Hematopoietic multipotent progenitor cell (in vitro differentiated cells): ENCODE measurements at regions not wholly inside any gene's neighbourhood (a gene's known extent, or its start where the extent isn't known, plus 50 kb on each side); places are given as distances from the start of the nearest gene placed in this dataset.
"Not testable (repeated sequence)": the region's sequence is repeated elsewhere in the genome, so short reads cannot be mapped to it uniquely, and the experiment has no call there.

Source experiments
- DNase-seq, 3 donors: peaks; one replicate each; pipeline ENCODE4 v3.0.0-alpha.2; 2011 to 2015; ENCODE audit warnings: low read depth in 2 of 3, low spot score in 2 of 3

GRCh38 chr18:14342170-14342569 lies 201.2 kb downstream of the POTEC start:
- DNase-seq, result not testable (repeated sequence)

DNA sequence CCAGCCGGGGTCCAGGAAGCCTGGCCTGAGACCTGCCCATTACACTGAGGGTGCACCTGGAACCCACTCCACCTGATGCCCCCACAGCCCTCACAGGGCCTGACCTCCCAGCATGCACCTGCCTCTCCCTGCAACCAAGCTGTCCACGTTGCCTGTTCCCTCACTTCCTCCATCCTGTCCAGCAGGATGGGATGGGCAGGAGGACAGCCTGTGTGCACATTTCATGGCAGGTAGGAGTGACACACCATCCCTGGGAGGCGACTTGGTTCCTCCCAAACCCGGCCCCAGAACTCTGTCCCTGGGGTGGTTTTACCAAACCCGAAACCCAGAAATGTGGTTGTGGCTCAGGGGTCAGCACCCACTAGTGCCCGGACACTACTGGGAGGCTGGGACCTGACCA lies 203.8 kb upstream of the ZNF519 start:
- not testable (repeated sequence) for DNase-seq

DNA sequence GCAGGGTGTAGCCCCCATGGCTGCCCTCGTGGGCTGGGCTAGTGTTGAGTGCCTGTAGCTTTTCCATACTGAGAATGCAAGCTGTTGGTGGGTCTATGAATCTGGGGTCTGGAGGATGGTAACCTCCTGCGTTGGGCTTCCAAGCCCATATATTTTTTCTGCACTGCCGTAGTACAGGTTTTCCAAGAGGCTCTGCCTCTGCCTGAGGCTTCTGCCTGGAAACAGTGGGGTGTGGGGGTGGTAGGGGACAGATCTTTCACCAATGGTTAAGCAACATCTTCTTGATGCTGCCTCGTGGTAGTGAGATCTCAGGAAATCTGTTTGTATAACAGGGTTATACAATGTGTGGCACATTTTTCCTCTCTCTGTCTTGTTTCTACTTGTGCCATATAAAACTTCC lies 189.0 kb upstream of the ZNF519 start:
- DNase-seq, result not testable (repeated sequence)

GRCh38 chr18:14301255-14301654 lies 169.0 kb upstream of the ZNF519 start:
- not testable (repeated sequence) for DNase-seq

- not testable (repeated sequence) for DNase-seq
These were observed 162.8 kb upstream of the ZNF519 start for GRCh38 chr18:14295081-14295480.

DNA sequence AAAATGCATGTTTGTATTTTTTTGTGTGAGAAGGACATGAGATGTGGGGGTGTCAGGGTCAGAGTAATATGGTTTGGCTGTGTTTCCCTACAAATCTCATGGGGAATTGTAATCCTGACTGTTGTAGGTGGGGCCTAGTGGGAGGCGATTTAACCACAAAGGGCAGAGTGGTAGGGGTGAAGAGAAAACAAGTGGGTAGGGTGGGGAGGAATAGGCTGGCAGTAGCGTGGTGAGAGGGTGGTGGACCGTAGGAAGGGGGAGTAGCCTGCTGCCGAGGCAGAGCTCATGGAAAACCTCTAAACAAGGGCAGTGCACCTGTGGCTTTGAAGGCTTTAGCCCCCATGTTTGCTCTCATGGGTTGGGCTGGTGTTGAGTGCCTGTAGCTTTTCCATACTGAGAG lies 152.8 kb upstream of the ZNF519 start:
- no peak for DNase-seq

DNA sequence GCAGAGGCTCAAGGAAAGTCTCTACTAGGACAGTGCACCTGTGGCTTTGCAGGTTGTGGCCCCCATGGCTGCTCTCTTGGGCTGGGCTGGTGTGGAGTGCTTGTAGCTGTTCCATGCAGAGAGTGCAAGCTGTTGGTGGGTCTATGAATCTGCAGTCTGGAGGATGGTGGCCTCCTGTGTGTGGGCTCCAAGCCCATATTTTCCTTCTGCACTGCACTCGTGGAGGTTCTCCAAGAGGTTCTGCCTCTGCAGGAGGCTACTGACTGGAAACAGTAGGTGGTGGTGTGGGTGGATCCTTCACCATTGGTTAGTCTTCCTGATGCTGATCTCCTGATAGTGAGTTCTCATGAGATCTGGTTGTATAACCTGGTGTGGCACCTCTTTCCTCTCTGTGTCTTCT lies 143.2 kb upstream of the ZNF519 start:
- DNase-seq, result not testable (repeated sequence)

DNA sequence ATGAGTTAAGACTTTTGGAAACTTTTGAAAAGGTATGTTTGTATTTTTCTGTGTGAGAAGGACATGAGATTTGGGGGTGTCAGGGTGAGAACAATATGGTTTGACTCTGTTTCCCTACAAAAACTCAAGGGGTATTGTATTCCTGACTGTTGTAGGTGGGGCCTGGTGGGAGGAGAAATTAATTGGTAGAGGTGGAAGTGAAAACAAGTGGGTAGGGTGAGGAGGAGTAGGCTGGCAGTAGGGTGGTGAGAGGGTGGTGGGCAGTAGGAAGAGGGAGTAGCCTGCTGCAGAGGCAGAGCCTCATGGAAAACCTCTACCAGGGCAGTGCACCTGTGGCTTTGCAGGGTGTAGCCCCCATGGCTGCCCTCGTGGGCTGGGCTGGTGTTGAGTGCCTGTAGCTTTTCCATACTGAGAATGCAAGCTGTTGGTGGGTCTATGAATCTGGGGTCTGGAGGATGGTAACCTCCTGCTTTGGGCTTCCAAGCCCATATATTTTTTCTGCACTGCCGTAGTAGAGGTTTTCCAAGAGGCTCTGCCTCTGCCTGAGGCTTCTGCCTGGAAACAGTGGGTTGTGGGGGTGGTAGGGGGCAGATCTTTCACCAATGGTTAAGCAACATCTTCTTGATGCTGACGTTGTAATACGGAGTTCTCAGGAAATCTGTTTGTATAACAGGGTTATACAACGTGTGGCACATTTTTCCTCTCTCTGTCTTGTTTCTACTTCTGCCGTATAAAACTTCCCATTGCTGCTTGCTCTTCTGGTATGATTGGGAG lies 133.6 kb upstream of the ZNF519 start:
- not testable (repeated sequence) for DNase-seq

DNA sequence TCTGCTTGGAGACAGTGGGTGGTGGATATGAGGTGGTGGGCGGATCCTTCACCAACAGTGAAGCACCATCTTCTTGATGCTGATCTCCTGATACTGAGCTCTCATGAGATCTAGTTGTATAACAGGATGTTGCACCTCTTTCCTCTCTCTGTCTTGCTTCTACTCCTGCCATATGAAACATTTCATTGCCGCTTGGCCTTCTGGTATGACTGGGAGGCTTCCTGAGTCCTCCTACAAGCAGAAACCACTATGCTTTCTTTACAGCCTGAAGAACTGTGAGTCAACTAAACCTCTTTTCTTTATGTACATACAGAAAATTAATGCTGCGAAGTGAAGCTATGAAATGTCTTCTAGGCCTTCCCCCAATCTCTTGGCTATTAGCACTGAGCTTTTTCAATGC lies 130.6 kb upstream of the ZNF519 start:
- DNase-seq, result not testable (repeated sequence)

- DNase-seq, result not testable (repeated sequence)
These were observed 117.9 kb upstream of the ZNF519 start for GRCh38 chr18:14250084-14250677.

GRCh38 chr18:14239224-14239623 lies 107.0 kb upstream of the ZNF519 start:
- DNase-seq, result not testable (repeated sequence)

DNA sequence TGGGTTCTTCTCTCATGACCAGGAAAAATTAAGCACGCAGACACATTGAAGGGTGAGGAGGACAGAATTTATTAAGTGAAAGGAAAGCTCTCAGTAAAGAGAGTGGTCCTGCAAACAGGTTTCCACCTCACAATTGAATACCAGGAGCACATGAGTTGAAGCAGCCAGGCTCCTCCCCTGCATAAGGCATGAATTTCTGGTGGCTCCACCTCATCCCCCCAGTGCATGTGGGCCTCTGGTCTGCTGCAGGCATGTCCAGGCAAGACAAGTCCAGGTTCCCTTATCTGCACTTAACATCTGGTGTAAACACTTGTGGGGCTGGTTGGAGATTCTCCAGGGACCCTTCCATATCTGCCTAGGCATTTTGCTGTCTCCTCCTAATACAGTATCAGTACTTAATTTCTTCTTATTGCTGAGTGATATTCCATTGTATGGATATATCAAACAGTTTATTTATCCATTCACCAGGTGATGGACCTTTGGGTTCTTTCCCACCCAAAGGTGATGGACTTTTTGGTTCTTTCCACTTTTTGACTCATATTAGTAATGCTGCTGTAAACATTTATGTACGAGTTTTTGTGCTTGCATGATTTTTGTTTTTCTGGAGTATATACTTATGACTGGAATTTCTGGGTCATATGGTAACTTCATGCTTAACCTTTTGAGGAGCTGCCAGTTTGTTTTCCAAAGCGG lies 104.3 kb upstream of the ZNF519 start:
- DNase-seq, result not testable (repeated sequence)

- DNase-seq, result not testable (repeated sequence)
These were observed 93.0 kb upstream of the ZNF519 start for GRCh38 chr18:14225286-14225679.

DNA sequence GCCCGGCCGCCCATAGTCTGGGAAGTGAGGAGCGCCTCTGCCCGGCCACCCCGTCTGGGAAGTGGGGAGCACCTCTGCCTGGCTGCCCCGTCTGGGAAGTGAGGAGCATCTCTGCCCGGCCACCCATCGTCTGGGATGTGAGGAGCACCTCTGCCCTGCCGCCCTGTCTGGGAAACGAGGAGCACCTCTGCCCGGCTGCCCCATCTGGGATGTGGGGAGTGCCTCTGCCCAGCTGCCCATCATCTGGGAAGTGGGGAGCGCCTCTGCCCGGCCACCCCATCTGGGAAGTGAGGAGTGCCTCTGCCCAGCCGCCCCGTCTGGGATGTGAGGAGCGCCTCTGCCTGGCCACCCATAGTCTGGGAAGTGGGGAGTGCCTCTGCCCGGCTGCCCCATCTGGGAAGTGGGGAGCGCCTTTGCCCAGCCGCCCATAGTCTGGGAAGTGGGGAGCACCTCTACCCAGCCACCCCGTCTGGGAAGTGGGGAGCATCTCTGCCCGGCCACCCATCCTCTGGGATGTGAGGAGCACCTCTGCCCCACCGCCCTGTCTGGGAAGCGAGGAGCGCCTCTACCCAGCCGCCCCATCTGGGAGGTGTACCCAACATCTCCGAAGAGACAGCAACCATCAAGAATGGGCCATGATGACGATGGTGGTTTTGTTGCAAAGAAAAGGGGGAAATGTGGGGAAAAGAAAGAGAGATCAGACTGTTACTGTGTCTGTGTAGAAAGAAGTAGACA lies 92.5 kb upstream of the ZNF519 start:
- DNase-seq, result not testable (repeated sequence)

- not testable (repeated sequence) for DNase-seq
These were observed 91.7 kb upstream of the ZNF519 start for GRCh38 chr18:14223919-14224318.

DNA sequence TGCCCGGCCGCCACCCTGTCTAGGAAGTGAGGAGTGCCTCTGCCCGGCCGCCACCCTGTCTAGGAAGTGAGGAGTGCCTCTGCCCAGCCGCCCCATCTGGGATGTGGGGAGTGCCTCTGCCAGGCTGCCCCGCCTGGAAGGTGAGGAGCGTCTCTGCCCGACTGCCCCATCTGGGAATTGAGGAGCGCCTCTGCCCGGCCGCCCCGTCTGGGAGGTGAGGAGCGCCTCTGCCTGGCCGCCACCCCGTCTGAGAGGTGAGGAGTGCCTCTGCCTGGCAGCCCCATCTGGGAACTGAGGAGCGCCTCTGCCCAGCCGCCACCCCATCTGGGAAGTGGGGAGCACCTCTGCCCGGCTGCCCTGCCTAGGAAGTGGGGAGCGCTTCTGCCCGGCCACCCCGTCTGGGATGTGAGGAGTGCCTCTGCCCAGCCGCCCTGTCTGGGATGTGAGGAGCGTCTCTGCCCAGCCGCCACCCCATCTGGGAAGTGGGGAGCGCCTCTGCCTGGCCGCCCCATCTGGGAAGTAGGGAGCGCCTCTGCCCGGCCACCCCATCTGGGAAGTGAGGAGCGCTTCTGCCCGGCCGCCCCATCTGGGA lies 91.1 kb upstream of the ZNF519 start:
- DNase-seq, result not testable (repeated sequence)

DNA sequence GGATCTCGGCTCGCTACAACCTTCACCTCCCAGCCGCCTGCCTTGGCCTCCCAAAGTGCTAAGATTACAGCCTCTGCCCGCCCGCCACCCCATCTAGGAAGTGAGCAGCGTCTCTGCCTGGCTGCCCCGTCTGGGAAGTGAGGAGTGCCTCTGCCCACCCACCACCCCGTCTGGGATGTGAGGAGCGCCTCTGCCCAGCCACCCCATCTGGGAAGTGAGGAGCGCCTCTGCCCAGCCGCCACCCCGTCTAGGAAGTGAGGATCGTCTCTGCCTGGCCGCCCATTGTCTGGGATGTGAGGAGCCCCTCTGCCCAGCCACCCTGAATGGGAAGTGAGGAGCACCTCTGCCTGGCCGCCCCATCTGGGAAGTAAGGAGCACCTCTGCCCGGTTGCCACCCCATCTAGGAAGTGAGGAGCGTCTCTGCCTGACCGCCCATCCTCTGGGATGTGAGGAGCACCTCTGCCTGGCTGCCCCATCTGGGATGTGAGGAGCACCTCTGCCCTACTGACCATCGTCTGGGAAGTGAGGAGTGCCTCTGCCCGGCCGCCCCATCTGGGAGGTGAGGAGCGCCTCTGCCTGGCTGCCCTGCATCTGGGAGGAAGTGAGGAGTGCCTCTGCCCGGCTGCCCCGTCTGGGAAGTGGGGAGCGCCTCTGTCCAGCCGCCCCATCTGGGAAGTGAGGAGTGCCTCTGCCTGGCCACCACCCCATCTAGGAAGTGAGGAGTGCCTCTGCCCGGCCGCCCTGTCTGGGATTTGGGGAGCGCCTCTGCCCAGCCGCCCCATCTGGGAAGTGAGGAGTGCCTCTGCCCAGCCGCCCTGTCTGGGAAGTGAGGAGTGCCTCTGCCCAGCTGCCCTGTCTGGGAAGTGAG lies 90.4 kb upstream of the ZNF519 start:
- not testable (repeated sequence) for DNase-seq

DNA sequence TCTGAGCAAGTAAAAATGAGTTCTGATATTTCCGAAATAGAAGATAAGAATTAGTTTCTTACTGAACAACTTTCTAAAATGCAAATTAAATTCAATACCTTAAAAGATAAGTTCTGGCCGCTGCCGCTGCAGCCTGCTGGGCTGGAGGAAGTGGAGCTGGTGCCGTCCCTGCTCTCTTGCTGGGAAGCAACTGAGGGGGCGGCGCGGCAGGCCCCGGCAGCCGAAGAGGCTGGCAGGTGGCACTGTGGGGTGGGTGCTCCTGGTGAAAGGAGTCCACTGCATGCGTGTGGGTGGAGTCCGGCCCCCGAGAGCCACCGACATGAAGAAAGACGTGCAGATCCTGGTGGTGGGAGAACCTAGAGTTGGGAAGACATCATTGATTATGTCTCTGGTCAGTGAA lies 89.5 kb upstream of the ZNF519 start:
- DNase-seq, result no peak

GRCh38 chr18:14215952-14216351 lies 83.7 kb upstream of the ZNF519 start:
- DNase-seq, result not testable (repeated sequence)

GRCh38 chr18:14203424-14203823 lies 71.2 kb upstream of the ZNF519 start:
- DNase-seq, result not testable (repeated sequence)
